Kidney epithelial cell (primary cell): ENCODE measurements at regions not wholly inside any gene's neighbourhood (a gene's known extent, or its start where the extent isn't known, plus 50 kb on each side); places are given as distances from the start of the nearest gene placed in this dataset.

ENCODE experiments used
- DNase-seq: peaks from one replicate; pipeline ENCODE4 v3.0.0-alpha.2; 2010; ENCODE audit warnings: low read depth
- H3K27me3 ChIP-seq: 2 replicates; pipeline ENCODE4 v1.6.0; 2011; ENCODE audit warnings: low read length; ENCODE audit not compliant: control insufficient read depth, insufficient read depth
- H3K36me3 ChIP-seq: 2 replicates; pipeline ENCODE4 v1.5.1; 2011; ENCODE audit warnings: low read length; ENCODE audit not compliant: control insufficient read depth, insufficient read depth
- H3K4me3 ChIP-seq: 2 replicates; pipeline ENCODE4 v1.5.1; 2011; ENCODE audit warnings: low read depth, mild to moderate bottlenecking, control low read depth, low read length
- TF ChIP-seq, protein P1 (sequence below): IDR thresholded peaks from 2 replicates; pipeline ENCODE4 v1.5.1; 2011; ENCODE audit warnings: mild to moderate bottlenecking, moderate library complexity, low read length, control low read depth, inconsistent platforms; ENCODE audit not compliant: insufficient read depth, poor library complexity, severe bottlenecking

DNA sequence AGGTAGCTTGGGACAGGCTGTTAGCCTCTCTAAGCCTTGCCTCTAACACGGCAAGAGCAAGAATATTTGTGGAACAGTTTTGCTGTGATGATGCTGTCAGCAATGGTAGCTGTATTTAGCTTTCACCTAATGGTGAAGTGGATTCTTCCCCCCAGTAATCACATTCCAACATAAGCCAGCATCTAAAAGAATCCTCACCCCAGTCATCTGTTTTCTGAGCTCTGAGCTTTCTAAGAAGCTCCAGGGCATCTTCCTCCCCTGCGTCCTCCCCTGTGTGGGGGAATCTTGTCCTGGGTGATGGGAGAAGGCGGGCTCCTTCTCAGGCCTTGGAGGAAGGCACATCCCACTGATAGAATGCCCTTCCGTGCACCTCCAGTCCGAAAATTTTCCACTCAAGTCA lies 367.6 kb downstream of the BRD1 start:
- no peaks in the 10 kb centered on the region for H3K36me3 ChIP-seq
- H3K27me3 ChIP-seq, result no peaks in the 10 kb centered on the region
- no peak for DNase-seq

DNA sequence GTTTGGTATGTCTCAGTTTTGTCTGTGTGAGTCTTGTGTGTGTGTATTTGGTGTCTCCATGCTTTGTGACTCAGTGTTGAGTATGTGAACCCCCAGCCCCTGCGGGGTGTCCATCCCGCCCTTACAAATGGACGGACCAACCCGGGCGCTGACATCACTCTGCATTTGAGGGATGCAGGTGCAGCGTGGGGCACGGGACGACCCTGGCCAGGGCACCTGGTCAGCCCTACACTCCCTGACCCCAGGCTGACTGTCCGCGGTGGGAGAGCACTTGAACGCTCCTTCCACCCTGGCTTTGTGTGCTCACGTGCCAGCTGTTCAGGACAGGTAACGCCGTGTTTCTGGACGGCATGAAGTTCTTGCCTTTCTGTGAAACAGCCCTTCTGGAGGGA lies 369.0 kb downstream of the BRD1 start:
- TF ChIP-seq, protein P1, sequence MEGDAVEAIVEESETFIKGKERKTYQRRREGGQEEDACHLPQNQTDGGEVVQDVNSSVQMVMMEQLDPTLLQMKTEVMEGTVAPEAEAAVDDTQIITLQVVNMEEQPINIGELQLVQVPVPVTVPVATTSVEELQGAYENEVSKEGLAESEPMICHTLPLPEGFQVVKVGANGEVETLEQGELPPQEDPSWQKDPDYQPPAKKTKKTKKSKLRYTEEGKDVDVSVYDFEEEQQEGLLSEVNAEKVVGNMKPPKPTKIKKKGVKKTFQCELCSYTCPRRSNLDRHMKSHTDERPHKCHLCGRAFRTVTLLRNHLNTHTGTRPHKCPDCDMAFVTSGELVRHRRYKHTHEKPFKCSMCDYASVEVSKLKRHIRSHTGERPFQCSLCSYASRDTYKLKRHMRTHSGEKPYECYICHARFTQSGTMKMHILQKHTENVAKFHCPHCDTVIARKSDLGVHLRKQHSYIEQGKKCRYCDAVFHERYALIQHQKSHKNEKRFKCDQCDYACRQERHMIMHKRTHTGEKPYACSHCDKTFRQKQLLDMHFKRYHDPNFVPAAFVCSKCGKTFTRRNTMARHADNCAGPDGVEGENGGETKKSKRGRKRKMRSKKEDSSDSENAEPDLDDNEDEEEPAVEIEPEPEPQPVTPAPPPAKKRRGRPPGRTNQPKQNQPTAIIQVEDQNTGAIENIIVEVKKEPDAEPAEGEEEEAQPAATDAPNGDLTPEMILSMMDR, result no peak

More for the DNA sequence above, 367.6 kb downstream of the BRD1 start:
- TF ChIP-seq, protein P1, result no peak
- H3K4me3 ChIP-seq, result no peak overlapping the region

DNA sequence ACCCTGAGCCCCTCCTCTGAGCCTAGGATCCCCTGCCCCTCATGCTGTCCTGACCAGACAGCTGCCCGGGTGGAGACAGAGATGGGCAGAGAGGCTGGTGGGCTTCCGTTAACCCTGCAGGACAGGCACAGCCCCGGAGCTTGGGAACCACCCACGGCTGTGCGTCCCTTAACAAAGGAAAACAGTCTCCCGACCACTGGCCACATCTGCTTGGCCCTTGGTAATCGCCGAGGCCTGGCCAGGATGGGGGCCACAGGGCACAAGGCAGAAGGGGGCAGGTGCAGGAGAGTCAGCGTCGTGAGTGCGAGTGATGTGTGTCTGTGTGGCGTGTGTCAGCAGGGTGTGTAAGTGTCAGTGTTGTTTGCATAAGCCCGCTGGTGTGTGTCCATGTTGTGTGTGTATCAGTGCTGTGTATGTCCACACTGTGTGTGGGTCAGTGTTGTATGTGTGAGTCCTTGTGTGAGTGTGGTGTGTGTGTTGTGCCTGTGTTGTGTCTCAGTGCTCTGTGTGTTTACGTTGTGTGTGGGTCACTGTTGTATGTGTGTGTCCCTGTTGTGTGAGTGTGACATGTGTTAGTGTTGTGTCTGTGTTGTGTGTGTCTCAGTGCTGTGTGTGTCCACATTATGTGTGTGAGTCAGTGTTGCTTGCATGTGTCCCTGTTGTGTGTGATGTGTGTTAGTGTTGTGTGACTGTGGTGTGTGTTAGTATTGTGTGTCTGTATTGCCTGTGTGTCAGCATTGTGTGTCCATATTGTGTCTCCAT lies 369.5 kb downstream of the BRD1 start:
- no peaks in the 10 kb centered on the region for H3K27me3 ChIP-seq
- TF ChIP-seq, protein P1, result no peak
- no peaks in the 10 kb centered on the region for H3K36me3 ChIP-seq
- no peak overlapping the region for H3K4me3 ChIP-seq
- DNase-seq, result no peak

More for the DNA sequence above, 369.0 kb downstream of the BRD1 start:
- Histone ChIP-seq H3K4me3 (no peak overlapping the region), H3K36me3 (no peaks in the 10 kb centered on the region), H3K27me3 (no peaks in the 10 kb centered on the region)
- no peak for DNase-seq

DNA sequence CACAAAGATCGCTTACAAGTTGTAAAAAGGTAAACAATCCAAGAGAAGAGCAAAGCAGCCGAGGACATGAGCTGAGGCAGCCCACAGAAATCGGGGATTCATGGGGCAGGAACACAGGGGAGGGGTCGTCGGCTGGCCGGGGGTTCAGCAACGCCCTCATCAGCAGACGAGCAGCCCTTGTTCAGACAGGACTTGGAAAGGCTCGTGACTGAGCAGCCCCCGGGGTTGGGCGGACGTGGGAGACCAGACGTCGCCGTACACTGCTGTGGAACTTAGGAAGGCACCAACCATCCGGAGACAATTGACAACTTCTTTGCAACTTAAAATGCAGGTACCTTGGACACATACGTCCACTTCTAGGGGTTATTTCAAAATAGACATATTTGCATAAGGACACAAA lies 370.5 kb downstream of the BRD1 start:
- TF ChIP-seq, protein P1, result no peak
- Histone ChIP-seq H3K36me3 (no peaks in the 10 kb centered on the region), H3K27me3 (no peaks in the 10 kb centered on the region), H3K4me3 (no peak overlapping the region)
- no peak for DNase-seq

DNA sequence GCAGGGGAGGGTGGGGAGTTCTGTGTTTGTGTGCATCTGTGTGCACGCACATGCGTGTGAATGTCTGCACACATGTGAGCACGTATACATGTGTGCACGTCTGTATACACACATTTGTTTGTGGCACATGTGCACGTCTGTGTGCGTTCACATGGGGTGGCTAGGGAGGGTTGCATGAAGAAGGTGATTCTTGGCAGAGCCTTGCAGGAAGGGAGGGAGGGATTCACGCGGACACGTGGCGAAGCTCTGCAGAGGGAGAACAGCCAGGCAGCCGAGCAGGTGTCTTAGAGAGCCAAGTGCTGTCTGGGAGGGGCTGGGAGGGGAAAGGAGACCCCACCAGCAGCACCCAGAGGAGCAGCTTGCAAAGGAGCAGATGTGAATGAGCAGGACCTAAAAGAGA lies 372.1 kb downstream of the BRD1 start:
- Histone ChIP-seq H3K36me3 (no peaks in the 10 kb centered on the region), H3K27me3 (peaks cover 2% of the 10 kb centered on the region), H3K4me3 (no peak overlapping the region)
- DNase-seq, result no peak
- TF ChIP-seq, protein P1, result no peak

DNA sequence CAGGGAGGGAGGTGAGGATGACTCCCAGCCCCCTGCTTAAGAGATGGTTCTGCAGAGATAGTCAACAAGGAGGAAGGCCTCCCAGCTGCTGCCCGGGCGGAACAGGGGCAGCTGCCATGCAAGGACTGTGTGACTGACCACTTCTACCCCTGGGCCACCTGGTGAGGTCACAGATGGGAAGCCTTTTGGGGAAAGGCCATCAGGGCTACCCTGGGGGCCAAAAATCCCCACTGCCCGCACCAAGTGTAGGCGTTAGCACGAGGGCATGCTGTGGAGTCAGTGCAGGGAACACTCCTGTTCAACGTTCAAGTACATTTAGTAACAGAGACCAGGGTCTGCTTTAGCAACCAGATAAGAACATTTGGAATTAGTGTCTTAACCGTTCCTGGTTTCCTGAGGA lies 372.9 kb downstream of the BRD1 start:
- Histone ChIP-seq H3K36me3 (no peaks in the 10 kb centered on the region), H3K4me3 (no peak overlapping the region), H3K27me3 (peaks cover 6% of the 10 kb centered on the region)
- TF ChIP-seq, protein P1, result no peak
- no peak for DNase-seq
